ENCODE measurements at regions not wholly inside any gene's neighbourhood (a gene's known extent, or its start where the extent isn't known, plus 50 kb on each side); places are given as distances from the start of the nearest gene placed in this dataset.

DNA sequence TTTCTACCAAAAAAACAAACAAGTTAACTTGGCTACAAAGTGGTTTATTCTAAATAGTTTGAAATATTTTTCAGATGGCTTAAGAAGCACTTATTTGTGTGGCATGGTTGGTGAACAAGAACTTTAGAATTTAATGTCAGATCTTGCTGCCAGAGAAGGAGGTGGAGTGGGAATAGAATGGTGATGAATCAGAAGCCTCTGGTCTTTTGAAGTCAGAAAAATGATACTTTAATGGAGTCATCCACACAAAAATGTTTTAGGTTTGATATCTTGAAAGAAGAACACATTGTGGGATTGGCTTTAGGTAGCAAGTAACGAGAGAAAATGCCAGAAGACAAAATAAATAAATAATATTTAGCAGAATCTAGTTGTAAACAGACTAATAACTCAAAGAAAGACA, 243.1 kb upstream of the FANCL start:
- Histone ChIP-seq H3F3A (ENCODE audit: insufficient read depth) (no peaks in the 10 kb centered on the region), H3K79me2 (ENCODE audit: insufficient read depth, low read length) (no peaks in the 10 kb centered on the region), H3K27ac (ENCODE audit: low read depth, low read length) (no peak overlapping the region), H3K27me3 (ENCODE audit: low read length) (no peaks in the 10 kb centered on the region), H2AFZ (ENCODE audit: low read depth, low read length, severe bottlenecking) (no peak overlapping the region), H4K20me1 (ENCODE audit: low read depth, low read length) (no peaks in the 10 kb centered on the region), H3K9me3 (ENCODE audit: insufficient read depth, low read length) (peaks cover 9% of the 10 kb centered on the region; the same call in 1 of the 2 replicates), H3K9ac (ENCODE audit: low read length) (no peak overlapping the region), H3K4me2 (ENCODE audit: low read depth, low read length, poor library complexity, severe bottlenecking) (no peak overlapping the region), H3K36me3 (ENCODE audit: low read length) (no peaks in the 10 kb centered on the region), H3K9me2 (replicated peaks; ENCODE audit: insufficient read depth, low read length) (no peaks in the 10 kb centered on the region), H3K4me3 (ENCODE audit: insufficient read depth, low read length, poor library complexity, severe bottlenecking) (no peak overlapping the region)
- TF ChIP-seq EZH2phosphoT487 (conservative IDR thresholded peaks at IDR 0.05; ENCODE audit: low read length) = no peak
- TF ChIP-seq, protein P1, sequence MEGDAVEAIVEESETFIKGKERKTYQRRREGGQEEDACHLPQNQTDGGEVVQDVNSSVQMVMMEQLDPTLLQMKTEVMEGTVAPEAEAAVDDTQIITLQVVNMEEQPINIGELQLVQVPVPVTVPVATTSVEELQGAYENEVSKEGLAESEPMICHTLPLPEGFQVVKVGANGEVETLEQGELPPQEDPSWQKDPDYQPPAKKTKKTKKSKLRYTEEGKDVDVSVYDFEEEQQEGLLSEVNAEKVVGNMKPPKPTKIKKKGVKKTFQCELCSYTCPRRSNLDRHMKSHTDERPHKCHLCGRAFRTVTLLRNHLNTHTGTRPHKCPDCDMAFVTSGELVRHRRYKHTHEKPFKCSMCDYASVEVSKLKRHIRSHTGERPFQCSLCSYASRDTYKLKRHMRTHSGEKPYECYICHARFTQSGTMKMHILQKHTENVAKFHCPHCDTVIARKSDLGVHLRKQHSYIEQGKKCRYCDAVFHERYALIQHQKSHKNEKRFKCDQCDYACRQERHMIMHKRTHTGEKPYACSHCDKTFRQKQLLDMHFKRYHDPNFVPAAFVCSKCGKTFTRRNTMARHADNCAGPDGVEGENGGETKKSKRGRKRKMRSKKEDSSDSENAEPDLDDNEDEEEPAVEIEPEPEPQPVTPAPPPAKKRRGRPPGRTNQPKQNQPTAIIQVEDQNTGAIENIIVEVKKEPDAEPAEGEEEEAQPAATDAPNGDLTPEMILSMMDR (IDR thresholded peaks at IDR 0.05; ENCODE audit: insufficient read depth, low read length, poor library complexity, severe bottlenecking) = no peak

DNA sequence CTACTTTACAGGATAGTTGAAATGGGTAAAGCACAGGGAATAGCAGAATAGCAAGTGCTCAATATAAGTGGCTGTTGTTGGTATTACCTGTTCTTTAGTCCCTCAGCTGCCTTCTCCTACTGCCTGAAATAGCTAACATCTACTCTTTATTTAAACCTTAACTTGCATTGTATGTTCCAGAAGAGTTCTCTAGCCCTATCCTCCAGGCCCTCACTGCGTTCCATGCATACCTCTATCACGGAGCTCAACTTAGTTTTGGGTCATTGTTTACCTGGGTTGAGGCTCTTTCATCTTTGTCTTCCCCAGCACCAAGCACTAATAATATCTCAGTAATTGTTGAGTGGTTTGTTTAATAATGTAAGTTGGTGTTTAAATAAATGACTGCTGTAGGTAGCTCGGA, 242.2 kb upstream of the FANCL start:
- Histone ChIP-seq H3K4me2 (ENCODE audit: low read depth, low read length, poor library complexity, severe bottlenecking) (no peak overlapping the region), H3K27ac (ENCODE audit: low read depth, low read length) (no peak overlapping the region), H3K9me3 (ENCODE audit: insufficient read depth, low read length) (peaks cover 9% of the 10 kb centered on the region; the same call in 1 of the 2 replicates), H3K79me2 (ENCODE audit: insufficient read depth, low read length) (no peaks in the 10 kb centered on the region), H3K9ac (ENCODE audit: low read length) (no peak overlapping the region), H3F3A (ENCODE audit: insufficient read depth) (no peaks in the 10 kb centered on the region), H4K20me1 (ENCODE audit: low read depth, low read length) (no peaks in the 10 kb centered on the region), H3K4me3 (ENCODE audit: insufficient read depth, low read length, poor library complexity, severe bottlenecking) (no peak overlapping the region), H3K36me3 (ENCODE audit: low read length) (no peaks in the 10 kb centered on the region), H2AFZ (ENCODE audit: low read depth, low read length, severe bottlenecking) (no peak overlapping the region), H3K9me2 (replicated peaks; ENCODE audit: insufficient read depth, low read length) (no peaks in the 10 kb centered on the region), H3K27me3 (ENCODE audit: low read length) (no peaks in the 10 kb centered on the region)
- TF ChIP-seq EZH2phosphoT487 (conservative IDR thresholded peaks at IDR 0.05; ENCODE audit: low read length) = no peak
- TF ChIP-seq, protein P1 (IDR thresholded peaks at IDR 0.05; ENCODE audit: insufficient read depth, low read length, poor library complexity, severe bottlenecking) = no peak

DNA sequence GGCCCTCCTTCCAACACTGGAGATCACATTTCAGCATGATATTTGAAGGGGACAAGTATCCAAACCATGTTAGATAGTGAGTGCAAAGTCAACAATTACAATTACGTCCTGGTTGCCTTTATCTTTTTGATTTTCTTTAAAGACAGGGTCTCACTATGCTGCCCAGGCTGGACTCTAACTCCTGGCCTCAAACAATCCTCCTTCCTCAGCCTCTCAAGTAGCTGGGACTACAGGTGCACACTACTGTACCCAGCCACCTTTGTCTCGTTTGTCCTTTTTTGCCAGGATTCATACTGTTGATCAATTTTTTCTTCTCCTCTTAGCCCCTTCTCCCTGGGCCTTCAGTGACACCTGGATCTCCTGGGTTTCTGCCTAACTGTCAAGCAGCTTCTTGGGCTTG, 240.5 kb upstream of the FANCL start:
- no peak overlapping the region for H2AFZ ChIP-seq (ENCODE audit: low read depth, low read length, severe bottlenecking)
- no peak overlapping the region for H3K4me2 ChIP-seq (ENCODE audit: low read depth, low read length, poor library complexity, severe bottlenecking)
- H3K9me3 ChIP-seq (ENCODE audit: insufficient read depth, low read length) = peaks cover 2% of the 10 kb centered on the region; the same call in 1 of the 2 replicates
- no peaks in the 10 kb centered on the region for H3K79me2 ChIP-seq (ENCODE audit: insufficient read depth, low read length)
- H3K9ac ChIP-seq (ENCODE audit: low read length) = no peak overlapping the region
- H4K20me1 ChIP-seq (ENCODE audit: low read depth, low read length) = no peaks in the 10 kb centered on the region
- H3K27ac ChIP-seq (ENCODE audit: low read depth, low read length) = no peak overlapping the region
- TF ChIP-seq EZH2phosphoT487 (conservative IDR thresholded peaks at IDR 0.05; ENCODE audit: low read length) = no peak
- TF ChIP-seq, protein P1 (IDR thresholded peaks at IDR 0.05; ENCODE audit: insufficient read depth, low read length, poor library complexity, severe bottlenecking) = no peak
- no peaks in the 10 kb centered on the region for H3F3A ChIP-seq (ENCODE audit: insufficient read depth)
- H3K9me2 ChIP-seq (replicated peaks; ENCODE audit: insufficient read depth, low read length) = no peaks in the 10 kb centered on the region
- no peaks in the 10 kb centered on the region for H3K27me3 ChIP-seq (ENCODE audit: low read length)
- no peaks in the 10 kb centered on the region for H3K36me3 ChIP-seq (ENCODE audit: low read length)
- no peak overlapping the region for H3K4me3 ChIP-seq (ENCODE audit: insufficient read depth, low read length, poor library complexity, severe bottlenecking)
